Upper lobe of left lung (tissue), 6 donors: ENCODE measurements at regions not wholly inside any gene's neighbourhood (a gene's known extent, or its start where the extent isn't known, plus 50 kb on each side); places are given as distances from the start of the nearest gene placed in this dataset.

Experiments used
- ATAC-seq, 2 donors: fragments of 200-7000 bp; cut with Tn5 transposase; one replicate each; pipeline ENCODE4 v1.9.1; 2022; ENCODE audit warnings: mild to moderate bottlenecking in 2 of 2, moderate library complexity in 2 of 2; ENCODE audit not compliant: low FRiP score in 2 of 2
- DNase-seq, 2 donors: peaks; one replicate each; pipeline ENCODE4 v3.0.0-alpha.2; 2019 to 2020
- H3K27ac ChIP-seq, 4 donors: fragments of 200-600 bp; sonication (generic); one replicate each; pipeline ENCODE4 v1.5.1; 2016 to 2019
- H3K27me3 ChIP-seq, 4 donors: fragments of 200-600 bp; sonication (generic); one replicate each; pipeline ENCODE4 v1.5.1; 2017 to 2019
- H3K36me3 ChIP-seq, 4 donors: fragments of 200-600 bp; sonication (generic); one replicate each; pipeline ENCODE4 v1.5.1; 2016 to 2019
- H3K4me1 ChIP-seq, 4 donors: fragments of 200-600 bp; sonication (generic); one replicate each; pipeline ENCODE4 v1.5.1; 2018 to 2019
- H3K4me3 ChIP-seq, 4 donors: fragments of 200-600 bp; sonication (generic); one replicate each; pipeline ENCODE4 v1.5.1; 2017 to 2019; ENCODE audit warnings: mild to moderate bottlenecking in 2 of 4, moderate library complexity in 1 of 4
- H3K9me3 ChIP-seq, 4 donors: fragments of 200-600 bp; sonication (generic); one replicate each; pipeline ENCODE4 v1.5.1; 2018 to 2019
- CTCF ChIP-seq, 6 experiments: fragments of 450-650 bp in 4 of 6; fragments of 200-600 bp in 2 of 6; sonication (generic) in 2 of 6; IDR thresholded peaks; one replicate each; pipeline ENCODE4 v1.5.1; 2016 to 2019; ENCODE audit warnings: antibody characterized with exemption in 6 of 6
- EP300 ChIP-seq, 4 donors: sonication (generic); formaldehyde crosslinking; IDR thresholded peaks; one replicate each; pipeline ENCODE4 v1.5.1; 2017; ENCODE audit warnings: antibody characterized with exemption in 4 of 4, control low read depth in 2 of 4
- POLR2A ChIP-seq, 4 donors: fragments of 450-650 bp; IDR thresholded peaks; one replicate each; pipeline ENCODE4 v1.5.1; 2016 to 2017; ENCODE audit warnings: antibody characterized with exemption in 4 of 4, mild to moderate bottlenecking in 2 of 4
- POLR2AphosphoS5 ChIP-seq, 2 donors: sonication (generic); formaldehyde crosslinking; IDR thresholded peaks; one replicate each; pipeline ENCODE4 v1.5.1; 2017; ENCODE audit warnings: antibody characterized with exemption in 2 of 2
- WGBS, 2 donors: methylation state at CpG; one replicate each; pipeline ENCODE4 v1.1.5; 2017 to 2018; 5-methylcytosine and 5-hydroxymethylcytosine counted together
- donor health status: DM: no; HTN: no; CAD: no; lungs with moderate emphysema.
- donor health status: DM: no; HTN: yes; CAD: no; lungs with severe emphysema.

GRCh38 chr2:60355849-60356261 lies 197.6 kb downstream of the BCL11A start:
- H3K27me3 ChIP-seq: no peaks in the 10 kb centered on the region
- ATAC-seq (no peak), DNase-seq (no peak)
- H3K36me3 ChIP-seq: no peaks in the 10 kb centered on the region
- no peak overlapping the region for H3K4me3 ChIP-seq
- no peaks in the 10 kb centered on the region for H3K4me1 ChIP-seq
- H3K9me3 ChIP-seq: no peaks in the 10 kb centered on the region
- 42 to 50% methylated on average over 4 of the region's 4 CpGs for WGBS, 2 donors
- no peak overlapping the region for H3K27ac ChIP-seq
- TF ChIP-seq POLR2AphosphoS5 (IDR thresholded peaks at IDR 0.05): no peak
- TF ChIP-seq CTCF (IDR thresholded peaks at IDR 0.05): no peak
- no peak for TF ChIP-seq POLR2A (IDR thresholded peaks at IDR 0.05)
- no peak for TF ChIP-seq EP300 (IDR thresholded peaks at IDR 0.05)

GRCh38 chr2:60354713-60355112 lies 198.7 kb downstream of the BCL11A start:
- Histone ChIP-seq H3K4me3 (no peak overlapping the region), H3K9me3 (no peaks in the 10 kb centered on the region), H3K27ac (no peak overlapping the region), H3K27me3 (no peaks in the 10 kb centered on the region), H3K36me3 (no peaks in the 10 kb centered on the region), H3K4me1 (no peaks in the 10 kb centered on the region)
- TF ChIP-seq POLR2A (IDR thresholded peaks at IDR 0.05) (no peak), EP300 (IDR thresholded peaks at IDR 0.05) (no peak), CTCF (IDR thresholded peaks at IDR 0.05) (no peak), POLR2AphosphoS5 (IDR thresholded peaks at IDR 0.05) (no peak)
- WGBS, 2 donors: 47 to 70% methylated on average over 1 of the region's 1 CpG
- DNase-seq: no peak
- no peak for ATAC-seq

DNA sequence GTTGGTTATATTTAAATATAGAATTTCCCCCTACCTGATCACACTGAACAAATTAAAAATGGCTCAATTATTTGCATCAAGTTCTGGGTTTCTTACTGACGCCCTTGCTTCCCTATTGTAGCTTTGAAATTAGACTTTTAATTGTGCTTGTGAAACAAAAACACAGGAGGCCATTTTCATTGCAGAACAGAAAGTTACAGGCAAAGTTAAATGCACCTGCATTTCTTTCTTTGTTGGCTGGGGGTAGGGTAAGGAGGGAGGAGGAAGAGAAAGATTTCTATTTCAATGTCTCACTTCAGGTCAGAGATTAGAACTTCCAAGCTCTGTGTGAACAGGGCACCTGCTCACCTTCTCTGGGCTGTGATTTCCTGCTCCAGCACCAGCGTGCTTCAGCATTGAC lies 199.6 kb downstream of the BCL11A start:
- ATAC-seq (no peak), DNase-seq (no peak)
- Histone ChIP-seq H3K27me3 (no peaks in the 10 kb centered on the region), H3K36me3 (no peaks in the 10 kb centered on the region), H3K4me3 (no peak overlapping the region), H3K4me1 (no peaks in the 10 kb centered on the region), H3K9me3 (no peaks in the 10 kb centered on the region), H3K27ac (no peak overlapping the region)
- WGBS, 2 donors: 68 to 74% methylated on average over 2 of the region's 2 CpGs
- TF ChIP-seq POLR2AphosphoS5 (IDR thresholded peaks at IDR 0.05) (no peak), CTCF (IDR thresholded peaks at IDR 0.05) (no peak), POLR2A (IDR thresholded peaks at IDR 0.05) (no peak), EP300 (IDR thresholded peaks at IDR 0.05) (no peak)

- Histone ChIP-seq H3K27ac (no peak overlapping the region), H3K36me3 (no peaks in the 10 kb centered on the region), H3K27me3 (no peaks in the 10 kb centered on the region), H3K9me3 (no peaks in the 10 kb centered on the region), H3K4me3 (no peak overlapping the region), H3K4me1 (no peaks in the 10 kb centered on the region)
- ATAC-seq (no peak), DNase-seq (no peak)
- 51 to 72% methylated on average over 10 of the region's 10 CpGs for WGBS, 2 donors
- TF ChIP-seq EP300 (IDR thresholded peaks at IDR 0.05) (no peak), CTCF (IDR thresholded peaks at IDR 0.05) (no peak), POLR2AphosphoS5 (IDR thresholded peaks at IDR 0.05) (no peak), POLR2A (IDR thresholded peaks at IDR 0.05) (no peak)
Observed at GRCh38 chr2:60353406-60353800, 200.1 kb downstream of the BCL11A start.

GRCh38 chr2:60352491-60353405 lies 200.7 kb downstream of the BCL11A start:
- no peak for TF ChIP-seq CTCF (IDR thresholded peaks at IDR 0.05)
- no peak for TF ChIP-seq POLR2A (IDR thresholded peaks at IDR 0.05)
- TF ChIP-seq POLR2AphosphoS5 (IDR thresholded peaks at IDR 0.05): no peak
- TF ChIP-seq EP300 (IDR thresholded peaks at IDR 0.05): no peak
- Histone ChIP-seq H3K9me3 (no peaks in the 10 kb centered on the region), H3K27ac (no peak overlapping the region), H3K4me1 (no peaks in the 10 kb centered on the region), H3K4me3 (no peak overlapping the region), H3K36me3 (no peaks in the 10 kb centered on the region), H3K27me3 (no peaks in the 10 kb centered on the region)
- DNase-seq: no peak
- ATAC-seq: no peak
- 73 to 79% methylated on average over 16 to 20 of the region's 20 CpGs for WGBS, 2 donors
